Dedifferentiated amniotic fluid mesenchymal stem cell (primary cell): ENCODE measurements at regions not wholly inside any gene's neighbourhood (a gene's known extent, or its start where the extent isn't known, plus 50 kb on each side); places are given as distances from the start of the nearest gene placed in this dataset.
"Not testable (repeated sequence)": the region's sequence is repeated elsewhere in the genome, so short reads cannot be mapped to it uniquely, and the experiment has no call there.

Source experiments
- DNase-seq: peaks from one replicate; pipeline ENCODE4 v3.0.0-alpha.2; 2016; ENCODE audit errors: extremely low spot score

DNA sequence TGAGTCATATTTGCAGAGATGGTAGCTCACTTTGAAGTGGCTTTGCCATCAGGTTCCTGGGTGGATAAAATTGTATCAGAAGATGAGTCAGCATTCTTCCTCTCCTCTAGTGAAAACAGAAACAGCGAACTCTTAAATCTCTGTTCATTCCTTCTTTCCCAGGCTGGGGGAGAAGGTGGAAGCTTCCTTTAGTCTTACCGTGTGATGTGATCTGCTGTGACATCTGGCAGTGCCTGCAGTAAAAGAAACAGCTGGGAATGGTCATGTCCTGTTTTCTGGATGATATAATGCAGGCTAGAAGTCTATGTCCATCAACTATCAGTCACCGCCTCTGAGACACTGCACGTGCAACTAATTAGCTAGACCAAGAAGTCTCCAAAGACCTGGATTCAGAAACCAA is 171.6 kb downstream of the VAPA start:
- DNase-seq: peak; percentile 36

GRCh38 chr18:10085876-10086275 is 172.1 kb downstream of the VAPA start:
- no peak for DNase-seq

DNA sequence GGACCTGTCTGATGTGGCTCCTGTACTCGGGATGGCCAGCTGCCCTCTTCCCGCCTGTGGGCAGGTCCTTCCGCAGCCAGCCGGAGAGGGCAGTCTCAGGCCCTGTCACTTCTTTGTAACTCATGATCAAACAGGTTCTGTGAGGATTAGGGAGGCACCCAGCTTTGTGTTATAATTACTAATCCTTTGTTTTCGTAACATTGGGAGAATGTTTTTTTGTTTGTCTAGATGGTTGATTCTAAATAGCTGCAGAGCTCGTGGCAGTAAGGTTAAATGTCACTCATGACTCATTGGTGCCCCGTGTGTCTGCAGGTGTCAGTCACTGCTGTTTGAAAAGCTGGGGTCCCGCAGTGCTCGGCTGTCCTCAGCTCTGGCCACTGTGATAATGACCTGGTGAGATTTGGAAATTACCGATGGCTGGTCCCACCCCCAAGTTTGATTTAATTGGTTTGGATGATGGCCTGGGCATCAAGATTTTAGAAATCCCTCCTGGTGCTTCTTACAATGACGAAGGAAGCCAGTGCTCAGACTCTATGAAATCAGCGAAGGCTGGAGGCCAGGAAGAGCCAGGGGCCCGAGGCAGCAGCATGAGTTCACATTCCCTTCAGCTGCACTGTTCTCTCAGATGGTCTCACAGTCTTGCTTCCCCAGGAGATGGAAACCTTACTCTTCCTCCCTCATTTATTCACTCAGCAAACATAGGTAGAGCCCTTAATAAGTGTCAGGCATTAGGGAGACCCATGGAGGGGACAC is 172.8 kb downstream of the VAPA start:
- DNase-seq: no peak

DNA sequence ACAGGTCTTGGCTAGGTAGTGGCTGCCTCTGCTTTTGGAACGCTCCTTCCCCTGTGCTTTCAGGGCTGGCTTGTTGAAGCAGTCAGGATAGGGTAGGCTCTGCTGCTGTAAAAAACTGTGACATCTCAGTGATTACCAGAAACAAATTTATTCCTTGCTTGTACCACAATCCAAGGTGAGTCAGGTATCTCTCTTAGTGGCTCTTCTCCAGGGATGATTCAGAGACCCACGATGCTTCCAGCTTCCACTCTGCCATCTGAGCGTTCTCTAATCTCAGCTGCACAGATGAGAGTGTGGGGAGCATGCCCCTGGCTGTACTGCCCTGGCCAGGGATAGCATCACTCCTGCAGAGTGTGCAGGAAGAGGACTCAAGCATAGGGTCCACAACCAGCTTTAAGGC is 174.9 kb downstream of the VAPA start:
- no peak for DNase-seq

- DNase-seq: no peak
Observed at GRCh38 chr18:10089881-10090280, 176.1 kb downstream of the VAPA start.

DNA sequence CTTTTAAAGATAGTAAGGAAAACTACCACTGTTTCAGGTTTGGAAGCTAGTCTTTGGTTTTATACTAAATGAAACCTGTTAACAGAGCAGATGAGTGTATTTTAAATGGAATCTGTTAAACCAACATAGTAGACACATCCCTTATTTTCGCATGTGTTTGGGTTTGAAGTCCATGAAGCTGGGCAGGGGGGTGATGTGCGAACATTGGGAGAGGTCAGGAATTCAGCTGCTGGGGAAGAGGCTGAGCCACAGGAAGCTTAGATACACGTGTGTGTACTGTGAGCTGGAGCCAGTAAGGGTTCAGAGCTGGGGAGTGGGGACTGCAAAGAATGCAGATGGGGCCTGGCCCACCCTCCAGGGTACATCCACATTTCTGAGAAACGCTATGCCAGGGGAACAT is 176.9 kb downstream of the VAPA start:
- no peak for DNase-seq

DNA sequence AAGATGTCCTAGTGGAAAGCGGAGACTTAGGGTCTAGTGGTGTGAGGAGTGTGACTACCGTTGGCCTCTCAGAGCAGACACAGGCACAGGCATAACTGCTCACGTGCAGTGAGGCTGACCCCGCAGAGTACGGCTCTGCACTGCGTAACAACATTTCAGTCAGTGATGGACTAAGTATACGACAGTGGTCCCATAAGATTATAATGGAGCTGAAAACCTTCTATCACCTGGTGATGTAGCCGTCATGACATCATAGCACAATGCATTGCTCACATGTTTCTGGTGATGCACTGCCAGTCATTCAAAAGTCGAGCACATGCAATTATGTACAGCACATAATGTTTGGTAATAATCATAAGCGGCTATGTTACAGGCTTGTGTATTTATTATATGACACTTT is 179.6 kb downstream of the VAPA start:
- no peak for DNase-seq

DNA sequence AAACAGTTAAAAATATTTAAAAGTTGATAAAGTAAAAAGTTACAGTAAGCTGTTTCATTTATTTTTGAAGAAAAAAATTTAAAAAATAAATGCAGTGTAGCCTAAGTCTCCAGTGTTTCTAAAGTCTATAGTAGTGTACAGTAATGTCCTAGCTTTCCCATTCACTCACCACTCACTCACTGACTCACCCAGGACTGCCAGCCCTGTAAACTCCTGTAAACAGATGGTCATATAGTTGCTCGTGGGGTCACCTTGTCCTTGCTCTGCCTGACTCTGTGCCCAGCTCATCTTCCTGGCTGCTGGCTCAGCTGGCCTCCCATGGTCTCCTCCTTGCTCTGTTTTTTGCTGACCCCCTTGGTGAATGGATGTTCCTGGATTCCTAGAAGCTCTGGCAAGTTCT is 180.3 kb downstream of the VAPA start:
- DNase-seq: no peak

DNA sequence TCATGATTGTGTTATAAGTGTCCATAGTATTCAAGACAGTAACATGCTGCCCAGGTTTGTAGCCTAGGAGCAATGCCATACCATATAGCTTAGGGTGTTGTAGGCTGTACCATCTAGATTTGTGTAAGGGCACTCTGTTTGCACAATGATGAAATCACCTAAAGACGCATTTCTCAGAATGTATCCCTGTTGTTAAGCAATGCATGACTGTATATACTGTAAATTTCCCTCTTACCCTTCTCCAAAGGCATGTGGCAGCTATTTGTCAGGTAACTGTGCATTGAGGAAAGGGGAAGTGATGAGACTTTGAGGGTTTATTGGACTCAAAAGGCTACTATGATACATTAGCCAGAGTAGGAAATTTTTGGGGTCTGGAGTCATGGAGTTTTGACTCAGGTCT is 180.8 kb downstream of the VAPA start:
- DNase-seq: no peak

DNA sequence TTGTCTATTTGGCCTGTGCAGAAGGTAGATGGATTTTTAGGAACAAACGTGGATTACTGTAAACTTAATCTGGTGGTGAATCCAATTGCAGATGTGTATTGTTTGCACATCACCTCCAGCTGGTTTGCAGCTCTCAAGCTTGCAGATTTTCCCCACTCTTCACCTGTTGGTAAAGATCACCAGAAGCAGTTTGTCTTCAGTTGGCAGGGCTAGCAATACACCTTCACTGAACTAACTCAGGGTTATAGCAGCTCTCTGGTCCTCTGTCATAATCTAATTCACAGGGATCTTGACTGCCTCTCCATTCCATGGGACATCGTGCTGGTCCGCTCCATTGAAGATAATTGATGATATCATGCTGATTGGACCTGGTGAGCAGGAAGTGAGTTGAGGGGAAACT is 181.5 kb downstream of the VAPA start:
- no peak for DNase-seq

DNA sequence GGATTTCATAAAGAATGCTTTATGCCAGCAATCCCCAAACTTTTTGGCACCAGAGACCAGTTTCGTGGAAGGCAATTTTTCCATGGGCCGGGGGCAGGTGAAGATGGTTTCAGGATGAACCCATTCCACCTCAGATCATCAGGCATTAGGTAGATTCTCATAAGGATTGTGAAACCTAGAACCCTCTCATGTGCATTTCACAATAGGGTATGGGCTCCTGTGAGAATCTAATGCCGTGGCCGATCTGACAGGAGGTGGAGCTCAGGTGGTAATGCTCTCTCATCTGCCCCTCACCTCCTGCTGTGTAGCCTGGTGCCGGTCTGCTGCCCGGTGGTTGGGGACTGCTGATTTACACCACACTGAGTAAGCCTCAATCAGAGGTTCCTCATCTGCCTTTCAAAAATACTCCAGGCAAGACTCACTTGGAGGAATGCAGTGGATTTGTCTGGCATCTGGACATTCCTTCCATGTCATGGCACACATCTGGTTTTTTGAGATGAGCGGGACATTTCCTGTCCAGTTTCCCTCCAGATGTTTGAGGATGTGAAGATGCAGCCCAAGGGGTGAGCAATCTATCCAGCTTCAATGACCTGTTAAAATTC is 185.8 kb downstream of the VAPA start:
- no peak for DNase-seq

DNA sequence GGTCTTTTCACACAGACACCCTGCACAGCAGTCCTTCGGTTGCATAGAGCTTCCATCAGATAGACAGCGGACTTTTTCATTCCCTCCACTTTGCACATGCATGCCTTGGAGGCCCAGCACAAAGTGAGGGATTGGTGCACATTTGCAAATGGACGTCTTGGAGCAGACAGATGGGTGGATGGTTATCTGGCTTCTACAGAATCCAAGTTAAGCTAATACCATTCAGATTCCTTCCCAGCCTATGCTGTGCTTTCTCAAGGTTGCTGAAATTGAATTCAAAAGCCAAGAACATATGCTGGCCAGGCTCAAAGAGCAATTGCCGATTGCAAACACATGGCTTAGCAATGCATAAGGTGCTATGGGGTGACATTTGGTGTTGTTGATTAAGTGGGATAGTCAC is 186.4 kb downstream of the VAPA start:
- no peak for DNase-seq

- no peak for DNase-seq
Observed at GRCh38 chr18:10100941-10101701, 187.3 kb downstream of the VAPA start.

GRCh38 chr18:10101729-10102128 is 187.9 kb downstream of the VAPA start:
- DNase-seq: no peak

DNA sequence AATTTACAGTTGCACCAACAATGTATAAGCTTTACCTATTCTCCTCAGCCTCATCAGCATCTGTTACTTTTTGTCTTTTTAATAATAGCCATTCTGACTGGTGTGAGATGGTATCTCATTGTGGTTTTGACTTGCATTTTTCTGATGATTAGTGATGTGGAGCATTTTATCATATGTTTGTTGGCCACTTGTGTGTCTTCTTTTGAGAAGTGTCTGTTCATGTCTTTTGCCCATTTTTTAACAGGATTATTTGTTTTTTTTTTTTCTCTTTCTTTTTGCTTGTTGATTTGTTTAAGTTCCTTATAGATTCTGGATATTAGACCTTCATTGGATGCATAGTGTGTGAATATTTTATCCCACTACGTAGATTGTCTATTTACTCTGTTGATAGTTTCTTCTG is 191.3 kb downstream of the VAPA start:
- DNase-seq: not testable (repeated sequence)

DNA sequence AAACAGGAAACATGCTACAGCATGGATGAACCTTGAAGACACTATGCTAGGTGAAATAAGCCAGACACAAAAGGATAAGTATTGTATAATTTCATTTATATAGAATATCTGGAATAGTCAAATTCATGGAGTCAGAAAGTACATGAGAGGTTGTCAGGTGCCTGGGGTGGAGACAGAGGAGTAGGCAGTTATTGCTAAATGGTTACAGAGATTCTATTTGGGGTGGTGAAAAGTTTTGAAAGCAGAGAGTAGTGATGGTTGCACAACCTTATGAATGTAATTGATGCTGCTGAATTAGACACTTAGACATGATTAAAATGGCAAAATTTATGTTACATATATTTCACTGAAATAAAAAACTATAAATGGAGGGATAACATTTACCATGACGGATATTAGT is 197.4 kb downstream of the VAPA start:
- DNase-seq: no peak

- DNase-seq: no peak
Observed at GRCh38 chr18:10111944-10112343, 198.1 kb downstream of the VAPA start.

GRCh38 chr18:10113121-10114022 is 199.6 kb downstream of the VAPA start:
- DNase-seq: no peak

GRCh38 chr18:10114717-10115463 is 201.1 kb downstream of the VAPA start:
- no peak for DNase-seq

GRCh38 chr18:10116574-10116973 is 202.8 kb downstream of the VAPA start:
- DNase-seq: peak; percentile 23

DNA sequence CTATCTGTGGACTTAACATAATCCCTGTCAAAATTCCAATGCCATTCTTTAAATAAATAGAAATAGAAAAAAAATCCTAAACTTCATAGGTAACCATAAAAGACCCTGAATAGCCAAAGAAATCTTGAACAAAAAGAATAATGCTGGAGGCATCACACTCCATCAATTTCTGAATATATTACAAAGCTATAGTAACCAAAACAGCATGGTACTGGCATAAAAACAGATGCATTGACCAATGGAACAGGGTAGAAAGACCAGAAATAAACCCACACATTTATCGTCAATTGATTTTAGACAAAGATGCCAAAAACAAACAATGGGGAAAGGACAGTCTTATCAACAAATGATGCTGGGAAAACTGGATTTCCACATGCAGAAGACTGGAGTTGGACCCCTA is 205.7 kb downstream of the VAPA start:
- no peak for DNase-seq
